ENCODE measurements at regions not wholly inside any gene's neighbourhood (a gene's known extent, or its start where the extent isn't known, plus 50 kb on each side); places are given as distances from the start of the nearest gene placed in this dataset.

DNA sequence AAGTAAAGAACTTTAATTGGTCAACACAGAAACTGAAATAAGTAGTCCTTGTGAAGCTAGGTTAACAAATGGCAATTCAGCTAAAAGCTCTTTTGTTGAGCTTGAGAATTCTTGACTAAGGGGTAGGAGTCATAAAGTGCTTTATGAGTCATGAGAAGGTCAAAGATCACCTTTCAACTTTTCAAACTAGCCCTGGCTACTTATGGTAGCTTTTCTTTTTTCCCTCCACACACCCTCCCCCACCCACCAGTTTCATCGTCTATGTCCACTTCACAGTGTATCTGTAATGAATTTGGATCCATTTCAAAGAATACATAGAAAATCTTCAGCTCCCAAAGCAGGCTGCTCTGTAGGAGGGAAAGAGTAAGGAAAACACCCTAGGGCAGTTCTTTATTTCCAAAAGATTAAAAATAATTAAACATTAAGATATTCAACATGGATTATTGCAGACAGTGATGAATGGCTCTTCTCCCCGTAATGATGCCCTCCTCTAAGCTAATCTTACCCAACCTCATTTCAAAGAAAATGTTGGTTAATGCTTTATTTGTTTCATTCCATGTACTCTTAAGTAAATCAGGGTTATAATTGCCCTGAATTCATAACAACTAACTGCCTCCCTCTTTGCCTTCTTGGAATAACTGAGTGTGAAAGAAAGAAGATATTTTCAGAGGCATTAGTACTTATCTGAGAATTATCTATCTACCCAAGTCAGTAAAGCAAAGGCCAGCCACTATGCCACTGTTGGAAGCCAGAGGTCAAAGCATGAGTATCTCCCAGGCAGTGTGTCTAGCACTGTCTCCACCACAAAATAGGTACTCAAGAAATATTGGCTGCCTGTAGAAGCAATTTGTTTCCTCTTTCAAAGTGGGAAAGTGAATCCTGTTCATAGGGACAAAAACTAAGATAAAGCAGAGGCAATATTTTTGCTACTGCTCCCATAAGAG lies 290.6 kb downstream of the PIK3R1 start:
- Histone ChIP-seq H3K27me3 (ENCODE audit: control insufficient read depth, insufficient read depth, low read length) (no peaks in the 10 kb centered on the region), H3K4me3 (ENCODE audit: low read depth, low read length) (no peak overlapping the region), H3K36me3 (ENCODE audit: control insufficient read depth, insufficient read depth, low read length) (no peaks in the 10 kb centered on the region)
- peak; percentile 28 for DNase-seq (ENCODE audit: low read depth)
- no peak for TF ChIP-seq CTCF (IDR thresholded peaks at IDR 0.05; ENCODE audit: insufficient read depth, low read length, severe bottlenecking)
- FAIRE-seq = no peak

DNA sequence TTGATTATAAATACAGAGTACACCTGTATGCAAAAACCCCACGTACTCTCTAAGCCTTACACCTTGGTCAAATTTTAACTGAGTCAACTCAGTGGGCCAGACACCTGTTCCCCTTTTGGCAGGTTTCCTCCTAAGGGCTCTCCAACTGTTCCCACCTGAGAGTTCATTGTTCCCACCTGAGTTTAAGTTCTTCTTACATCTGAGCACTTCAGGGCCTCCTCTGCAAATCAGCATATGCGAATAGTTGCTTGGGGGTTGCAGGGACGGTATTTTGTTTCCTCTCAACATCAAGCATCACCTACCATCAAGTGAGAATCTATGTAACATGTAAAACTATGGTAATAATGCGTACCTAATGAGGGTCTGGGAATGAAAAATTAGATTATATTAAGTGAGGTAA lies 300.0 kb downstream of the PIK3R1 start:
- Histone ChIP-seq H3K4me3 (ENCODE audit: low read depth, low read length) (no peak overlapping the region), H3K36me3 (ENCODE audit: control insufficient read depth, insufficient read depth, low read length) (no peaks in the 10 kb centered on the region), H3K27me3 (ENCODE audit: control insufficient read depth, insufficient read depth, low read length) (peaks cover 2% of the 10 kb centered on the region)
- FAIRE-seq (no peak), DNase-seq (ENCODE audit: low read depth) (no peak)
- TF ChIP-seq CTCF (IDR thresholded peaks at IDR 0.05; ENCODE audit: insufficient read depth, low read length, severe bottlenecking) = no peak

DNA sequence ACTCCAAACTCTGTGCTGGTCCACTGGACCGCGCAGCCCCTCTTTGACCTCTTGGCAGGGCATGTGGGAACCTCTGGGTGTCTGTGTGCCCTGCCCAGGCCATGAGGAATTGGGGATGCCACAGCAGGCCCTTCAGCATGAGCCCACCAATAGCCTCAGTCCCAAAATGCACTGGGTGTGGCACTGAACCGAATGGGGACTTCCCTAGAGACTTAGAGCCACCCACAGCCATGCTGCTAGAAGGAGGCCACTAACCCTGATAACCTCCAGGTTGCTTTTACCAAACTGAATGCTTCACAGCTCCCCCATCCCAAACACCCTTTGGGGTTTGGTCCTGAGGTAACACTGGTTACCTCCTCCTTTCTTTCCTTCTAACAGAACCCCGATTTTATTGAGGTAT lies 302.7 kb downstream of the PIK3R1 start:
- no peak for TF ChIP-seq CTCF (IDR thresholded peaks at IDR 0.05; ENCODE audit: insufficient read depth, low read length, severe bottlenecking)
- Histone ChIP-seq H3K27me3 (ENCODE audit: control insufficient read depth, insufficient read depth, low read length) (peaks cover 2% of the 10 kb centered on the region), H3K36me3 (ENCODE audit: control insufficient read depth, insufficient read depth, low read length) (no peaks in the 10 kb centered on the region), H3K4me3 (ENCODE audit: low read depth, low read length) (no peak overlapping the region)
- no peak for FAIRE-seq
- no peak for DNase-seq (ENCODE audit: low read depth)

DNA sequence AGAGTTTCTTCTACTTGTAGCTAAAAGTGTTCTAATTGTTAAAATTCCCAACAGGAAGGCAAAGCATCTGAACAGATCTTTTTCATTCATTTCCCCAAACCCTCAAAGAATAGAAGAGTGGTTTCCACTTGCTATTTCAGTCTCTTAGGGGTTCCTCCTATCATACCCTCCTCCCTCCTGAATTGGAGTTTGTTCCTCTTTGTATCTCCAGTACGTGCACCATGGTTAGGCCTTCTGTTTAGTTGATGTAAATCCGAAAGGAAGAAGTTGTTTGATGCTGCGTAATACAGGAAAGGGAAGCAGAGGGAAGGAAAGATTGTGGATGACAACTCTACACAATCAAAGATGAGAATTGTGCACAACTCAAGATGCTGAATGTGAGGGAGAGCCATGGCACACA lies 303.6 kb downstream of the PIK3R1 start:
- FAIRE-seq = no peak
- Histone ChIP-seq H3K36me3 (ENCODE audit: control insufficient read depth, insufficient read depth, low read length) (no peaks in the 10 kb centered on the region), H3K4me3 (ENCODE audit: low read depth, low read length) (no peak overlapping the region), H3K27me3 (ENCODE audit: control insufficient read depth, insufficient read depth, low read length) (peaks cover 2% of the 10 kb centered on the region)
- DNase-seq (ENCODE audit: low read depth) = no peak
- no peak for TF ChIP-seq CTCF (IDR thresholded peaks at IDR 0.05; ENCODE audit: insufficient read depth, low read length, severe bottlenecking)

DNA sequence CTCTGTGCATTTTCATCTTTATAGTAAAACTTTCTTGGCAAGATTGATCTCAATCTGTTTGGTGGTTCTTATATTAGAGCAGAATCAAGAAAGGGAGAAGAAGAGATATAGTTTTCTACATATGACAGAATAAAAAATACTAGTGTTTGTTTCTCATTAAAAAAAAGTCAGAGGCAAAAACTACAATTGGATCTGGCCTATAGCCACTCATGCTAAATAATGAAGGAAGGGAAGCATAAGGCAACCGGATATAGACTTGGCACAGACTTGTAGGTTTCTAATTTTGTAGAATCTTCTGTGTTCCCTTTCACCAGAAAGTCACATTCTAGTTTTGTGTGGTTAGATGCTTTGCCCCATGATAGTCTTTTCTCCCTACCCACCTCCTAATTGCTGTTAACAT lies 306.2 kb downstream of the PIK3R1 start:
- FAIRE-seq (no peak), DNase-seq (ENCODE audit: low read depth) (no peak)
- no peak for TF ChIP-seq CTCF (IDR thresholded peaks at IDR 0.05; ENCODE audit: insufficient read depth, low read length, severe bottlenecking)
- peaks cover 2% of the 10 kb centered on the region for H3K27me3 ChIP-seq (ENCODE audit: control insufficient read depth, insufficient read depth, low read length)
- H3K36me3 ChIP-seq (ENCODE audit: control insufficient read depth, insufficient read depth, low read length) = no peaks in the 10 kb centered on the region
- H3K4me3 ChIP-seq (ENCODE audit: low read depth, low read length) = no peak overlapping the region

Measured in bronchial epithelial cell (primary cell).